Subcutaneous abdominal adipose tissue (tissue), 5 donors: ENCODE measurements at regions not wholly inside any gene's neighbourhood (a gene's known extent, or its start where the extent isn't known, plus 50 kb on each side); places are given as distances from the start of the nearest gene placed in this dataset.

ENCODE experiments used
- H3K27ac ChIP-seq: one replicate; pipeline ENCODE4 v1.7.0; 2013; ENCODE audit warnings: low read depth, mild to moderate bottlenecking, inconsistent platforms, low read length, moderate library complexity
- H3K27me3 ChIP-seq, 5 donors: one replicate each; pipeline ENCODE4 v1.7.0; 2013; ENCODE audit warnings: low read length in 5 of 5, inconsistent platforms in 1 of 5; ENCODE audit not compliant: control insufficient read depth in 5 of 5, insufficient read depth in 4 of 5
- H3K36me3 ChIP-seq, 5 donors: one replicate each; pipeline ENCODE4 v1.7.0; 2013; ENCODE audit warnings: low read length in 5 of 5; ENCODE audit not compliant: control insufficient read depth in 5 of 5, insufficient read depth in 5 of 5
- H3K4me1 ChIP-seq, 5 donors: one replicate each; pipeline ENCODE4 v1.7.0; 2013; ENCODE audit warnings: low read length in 5 of 5, mild to moderate bottlenecking in 3 of 5, moderate library complexity in 1 of 5; ENCODE audit not compliant: control insufficient read depth in 5 of 5, insufficient read depth in 5 of 5
- H3K4me3 ChIP-seq, 5 donors: one replicate each; pipeline ENCODE4 v1.7.0; 2013; ENCODE audit warnings: low read length in 5 of 5, low read depth in 1 of 5
- H3K9ac ChIP-seq, 5 donors: one replicate each; pipeline ENCODE4 v1.7.0; 2013; ENCODE audit warnings: low read length in 5 of 5, mild to moderate bottlenecking in 4 of 5, moderate library complexity in 3 of 5
- H3K9me3 ChIP-seq, 5 donors: one replicate each; pipeline ENCODE4 v1.7.0; 2013; ENCODE audit warnings: low read length in 5 of 5; ENCODE audit not compliant: control insufficient read depth in 5 of 5
- donor health status: healthy.
- donor health status: healthy.
- donor health status: healthy.
- donor health status: healthy.
- donor health status: healthy.

GRCh38 chr18:71554686-71555085, 989.5 kb downstream of the CBLN2 start:
- no peak overlapping the region for H3K4me3 ChIP-seq
- H3K4me1 ChIP-seq: no peaks in the 10 kb centered on the region
- no peak overlapping the region for H3K9ac ChIP-seq
- H3K27ac ChIP-seq: no peak overlapping the region
- H3K9me3 ChIP-seq: peaks cover 0 to 5% (median 0%) of the 10 kb centered on the region in 5 donors
- H3K27me3 ChIP-seq: no peaks in the 10 kb centered on the region
- no peaks in the 10 kb centered on the region for H3K36me3 ChIP-seq

DNA sequence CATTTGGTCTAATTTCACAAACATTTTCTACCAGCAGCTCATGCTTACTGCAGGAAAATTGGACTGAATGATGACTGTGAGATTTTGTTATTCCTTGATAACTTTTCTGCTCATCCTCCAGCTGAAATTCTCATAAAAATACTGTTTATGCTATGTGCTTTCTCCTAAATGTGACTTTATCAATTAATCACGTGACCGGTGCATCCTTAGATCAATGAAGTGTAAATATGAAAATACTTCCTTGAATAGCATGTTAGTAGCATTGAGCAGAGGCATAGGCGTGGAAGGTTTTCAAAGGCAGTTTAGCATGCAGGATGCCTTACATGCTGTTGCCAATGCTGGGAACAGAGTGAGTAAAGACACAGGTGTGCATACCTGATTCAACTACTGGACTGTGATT, 1002.5 kb downstream of the CBLN2 start:
- Histone ChIP-seq H3K4me3 (no peak overlapping the region), H3K36me3 (no peaks in the 10 kb centered on the region), H3K27me3 (no peaks in the 10 kb centered on the region), H3K27ac (no peak overlapping the region), H3K4me1 (no peaks in the 10 kb centered on the region), H3K9me3 (peaks cover 0 to 18% (median 13%) of the 10 kb centered on the region in 5 donors), H3K9ac (no peak overlapping the region)

GRCh38 chr18:71529703-71530303, 1014.3 kb downstream of the CBLN2 start:
- H3K4me1 ChIP-seq: no peaks in the 10 kb centered on the region
- H3K9me3 ChIP-seq: no peaks in the 10 kb centered on the region
- no peaks in the 10 kb centered on the region for H3K36me3 ChIP-seq
- no peak overlapping the region for H3K9ac ChIP-seq
- no peaks in the 10 kb centered on the region for H3K27me3 ChIP-seq
- no peak overlapping the region for H3K27ac ChIP-seq
- H3K4me3 ChIP-seq: no peak overlapping the region

GRCh38 chr18:71523483-71524435, 1020.4 kb downstream of the CBLN2 start:
- no peaks in the 10 kb centered on the region for H3K9me3 ChIP-seq
- no peaks in the 10 kb centered on the region for H3K27me3 ChIP-seq
- H3K36me3 ChIP-seq: no peaks in the 10 kb centered on the region
- H3K9ac ChIP-seq: no peak overlapping the region
- no peaks in the 10 kb centered on the region for H3K4me1 ChIP-seq
- H3K4me3 ChIP-seq: no peak overlapping the region
- no peak overlapping the region for H3K27ac ChIP-seq

DNA sequence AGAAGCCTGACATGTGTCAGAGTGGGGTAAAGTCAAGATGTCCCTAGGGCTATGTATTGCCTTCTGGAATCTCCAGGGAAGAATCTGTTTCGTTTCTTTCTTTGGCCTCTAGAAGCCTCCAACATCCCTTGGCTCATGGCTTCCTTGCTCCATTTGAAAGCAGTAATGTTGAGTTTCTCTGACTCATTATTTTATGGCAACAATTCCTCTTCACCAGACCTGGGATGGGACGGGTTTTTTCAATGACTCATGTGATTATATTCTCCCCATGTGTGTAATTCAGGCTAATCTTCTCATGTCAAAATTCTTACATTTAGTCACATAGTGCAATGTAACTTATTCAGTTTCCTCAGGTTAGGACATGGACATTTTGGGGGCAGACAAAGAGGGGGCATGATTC, 1038.6 kb downstream of the CBLN2 start:
- Histone ChIP-seq H3K9me3 (peaks cover 0 to 4% (median 0%) of the 10 kb centered on the region in 5 donors), H3K9ac (no peak overlapping the region), H3K27ac (no peak overlapping the region), H3K27me3 (no peaks in the 10 kb centered on the region), H3K4me1 (no peaks in the 10 kb centered on the region), H3K4me3 (no peak overlapping the region), H3K36me3 (no peaks in the 10 kb centered on the region)

GRCh38 chr18:71503222-71503621, 1040.9 kb downstream of the CBLN2 start:
- no peak overlapping the region for H3K9ac ChIP-seq
- H3K27me3 ChIP-seq: no peaks in the 10 kb centered on the region
- no peaks in the 10 kb centered on the region for H3K4me1 ChIP-seq
- no peak overlapping the region for H3K27ac ChIP-seq
- no peaks in the 10 kb centered on the region for H3K36me3 ChIP-seq
- peaks cover 0 to 4% (median 0%) of the 10 kb centered on the region in 5 donors for H3K9me3 ChIP-seq
- H3K4me3 ChIP-seq: no peak overlapping the region

DNA sequence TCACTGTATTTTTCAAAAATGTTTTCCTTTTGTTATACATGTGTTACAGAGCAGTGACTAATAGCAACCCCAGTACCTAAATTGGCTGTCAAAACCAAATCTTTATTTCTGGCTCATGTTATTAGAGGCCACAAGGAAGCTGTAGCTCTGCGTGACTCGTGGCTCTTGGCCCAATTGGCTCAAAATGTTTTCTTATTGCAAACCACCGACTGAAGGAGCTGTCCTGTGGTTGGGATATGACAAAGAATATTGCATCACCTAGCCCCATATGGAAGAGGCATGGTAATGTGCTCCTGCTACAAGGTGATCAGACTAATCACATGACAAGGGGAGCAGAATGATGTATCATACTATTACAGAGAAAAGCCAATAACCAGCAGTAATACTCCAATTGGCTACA, 1058.5 kb downstream of the CBLN2 start:
- no peak overlapping the region for H3K4me3 ChIP-seq
- peaks cover 0 to 4% (median 0%) of the 10 kb centered on the region in 5 donors for H3K4me1 ChIP-seq

GRCh38 chr18:71471963-71472725, 1072.0 kb downstream of the CBLN2 start:
- Histone ChIP-seq H3K9me3 (no peaks in the 10 kb centered on the region), H3K4me3 (no peak overlapping the region), H3K36me3 (no peaks in the 10 kb centered on the region), H3K9ac (no peak overlapping the region), H3K27ac (no peak overlapping the region), H3K27me3 (no peaks in the 10 kb centered on the region), H3K4me1 (no peaks in the 10 kb centered on the region)

More for the DNA sequence above, 1058.5 kb downstream of the CBLN2 start:
- H3K36me3 ChIP-seq: no peaks in the 10 kb centered on the region
- H3K9ac ChIP-seq: no peak overlapping the region
- H3K27me3 ChIP-seq: no peaks in the 10 kb centered on the region
- peaks cover 0 to 13% (median 5%) of the 10 kb centered on the region in 5 donors for H3K9me3 ChIP-seq
- H3K27ac ChIP-seq: no peak overlapping the region

DNA sequence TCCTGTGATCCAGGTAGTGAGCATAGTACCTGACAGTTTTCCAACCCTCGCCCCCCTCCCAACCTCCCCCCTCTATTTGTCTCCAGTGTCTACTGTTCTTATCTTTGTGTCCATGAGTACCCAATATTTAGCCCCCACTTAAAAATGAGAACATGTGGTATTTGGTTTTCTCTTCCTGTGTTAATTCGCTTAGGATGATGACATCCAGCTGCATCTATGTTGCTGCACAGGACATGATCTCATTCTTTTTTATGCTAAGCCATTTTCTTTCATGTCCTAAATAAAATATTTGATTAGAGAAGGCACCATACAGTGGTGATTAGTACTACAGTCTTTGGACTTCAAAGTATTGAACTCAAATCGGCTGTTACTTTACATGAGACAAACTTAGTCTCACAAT, 1087.9 kb downstream of the CBLN2 start:
- peaks cover 0 to 5% (median 0%) of the 10 kb centered on the region in 5 donors for H3K4me1 ChIP-seq
- no peak overlapping the region for H3K4me3 ChIP-seq
- no peak overlapping the region for H3K27ac ChIP-seq
- H3K36me3 ChIP-seq: no peaks in the 10 kb centered on the region
- H3K27me3 ChIP-seq: no peaks in the 10 kb centered on the region
- no peaks in the 10 kb centered on the region for H3K9me3 ChIP-seq
- no peak overlapping the region for H3K9ac ChIP-seq

DNA sequence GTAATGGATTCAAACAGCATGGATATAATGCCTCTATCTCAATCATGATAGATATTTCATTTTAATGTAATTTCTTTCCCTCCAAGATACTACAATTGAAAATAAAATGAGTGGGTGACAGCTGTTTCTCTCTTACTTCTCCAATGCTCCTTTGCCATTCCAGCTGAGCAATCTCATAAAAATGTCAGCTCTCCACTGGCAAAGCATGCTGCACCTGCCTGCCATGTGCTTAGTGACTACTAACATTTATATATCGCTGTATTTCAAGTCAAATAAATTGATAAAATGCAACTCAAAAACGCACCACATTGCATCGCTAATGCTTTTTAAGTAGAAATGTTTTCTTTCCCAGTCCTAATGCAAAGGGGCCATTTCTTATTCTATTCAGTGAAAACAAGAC, 1093.9 kb downstream of the CBLN2 start:
- Histone ChIP-seq H3K27me3 (no peaks in the 10 kb centered on the region), H3K9ac (no peak overlapping the region), H3K9me3 (peaks cover 0 to 5% (median 0%) of the 10 kb centered on the region in 5 donors), H3K4me1 (no peaks in the 10 kb centered on the region), H3K36me3 (no peaks in the 10 kb centered on the region), H3K4me3 (no peak overlapping the region), H3K27ac (no peak overlapping the region)
